Ammon's horn (tissue), 1 donor: ENCODE measurements at regions not wholly inside any gene's neighbourhood (a gene's known extent, or its start where the extent isn't known, plus 50 kb on each side); places are given as distances from the start of the nearest gene placed in this dataset.

ENCODE experiments used
- DNase-seq: peaks from one replicate; pipeline ENCODE4 v3.0.0-alpha.2; 2016; ENCODE audit warnings: low spot score

DNA sequence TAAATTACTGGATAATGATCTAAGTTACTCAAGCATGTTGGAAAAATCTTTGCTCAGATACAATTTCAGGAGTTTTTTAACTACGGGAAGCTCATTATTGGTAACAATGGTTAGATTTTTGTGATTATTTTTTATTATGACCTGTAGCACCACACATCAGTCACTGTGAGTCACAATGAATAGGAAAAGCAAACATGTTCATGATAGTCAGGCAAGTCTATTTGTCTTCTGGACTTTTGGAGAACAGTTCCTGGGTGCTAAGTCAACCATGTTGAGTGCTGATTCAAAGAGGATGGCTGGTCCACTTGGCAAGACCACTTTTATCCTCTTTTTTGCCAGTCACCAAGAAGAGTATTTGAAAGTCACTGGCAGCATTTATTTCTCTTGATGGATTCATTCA, 403.2 kb downstream of the KIF4B start:
- no peak for DNase-seq

DNA sequence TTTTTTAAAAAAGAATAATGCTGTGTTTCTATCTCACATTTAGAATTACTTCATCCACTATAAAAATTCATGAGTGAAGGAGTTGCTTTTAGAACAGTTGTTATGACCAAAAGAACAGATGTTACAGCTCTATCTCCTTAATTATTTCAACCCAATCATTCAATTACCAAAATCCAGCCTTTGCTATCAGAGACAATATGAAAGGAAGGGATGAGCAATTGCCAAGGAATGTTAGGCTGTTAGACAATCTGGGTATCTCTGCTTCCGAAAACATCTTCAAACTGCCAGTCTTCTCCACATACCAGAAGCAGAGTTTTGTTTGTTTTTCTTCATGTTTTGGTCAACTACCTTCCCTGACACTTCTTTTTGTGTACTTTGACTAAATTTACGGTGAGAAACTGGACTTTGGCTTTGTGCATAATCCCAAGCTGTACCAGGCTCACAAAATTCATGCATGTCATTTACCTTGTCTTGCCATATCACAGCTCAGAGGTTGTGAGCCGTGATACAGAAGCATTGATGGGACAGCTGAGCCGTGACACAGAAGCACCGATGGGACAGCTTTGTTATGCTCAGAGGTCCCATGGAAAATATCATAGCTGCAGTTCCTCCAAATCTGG, 405.5 kb downstream of the KIF4B start:
- DNase-seq, result no peak

DNA sequence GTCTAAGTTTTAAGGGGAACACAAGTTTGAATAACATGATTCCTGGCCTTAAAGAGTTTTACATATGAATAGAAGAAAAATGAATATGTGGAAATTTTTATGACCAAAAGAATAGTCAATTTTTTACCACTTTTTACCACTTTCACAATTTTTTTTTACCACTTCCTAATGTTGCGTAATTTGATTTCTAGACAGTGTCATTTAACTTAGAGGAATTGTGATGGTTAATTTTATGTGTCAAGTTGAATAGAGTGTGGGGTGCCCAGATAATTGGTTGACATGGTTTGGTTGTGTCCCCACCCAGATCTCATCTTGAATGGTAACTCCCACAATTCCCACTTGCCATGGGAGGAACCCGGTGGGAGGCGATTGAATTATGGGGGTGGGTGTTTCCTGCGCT, 416.6 kb downstream of the KIF4B start:
- no peak for DNase-seq

DNA sequence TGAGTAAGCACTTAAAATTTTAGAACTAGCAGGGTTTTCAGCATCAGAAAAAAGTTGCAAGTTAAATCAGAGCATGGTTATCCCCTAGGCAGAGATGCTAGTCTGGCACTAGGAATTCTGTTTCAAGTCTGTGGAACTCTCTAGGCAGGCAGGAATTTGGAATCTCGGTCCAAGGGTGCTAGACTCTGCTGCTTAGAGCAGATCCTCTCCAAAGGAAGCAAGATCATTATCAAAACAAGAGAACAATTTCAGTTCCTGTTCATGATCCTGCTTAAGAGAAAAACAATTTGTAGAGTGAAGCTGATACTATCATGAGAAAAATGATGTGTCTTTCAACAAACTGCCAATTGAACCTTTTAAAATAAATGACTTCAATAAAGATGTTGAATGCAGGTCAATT, 420.7 kb downstream of the KIF4B start:
- no peak for DNase-seq

DNA sequence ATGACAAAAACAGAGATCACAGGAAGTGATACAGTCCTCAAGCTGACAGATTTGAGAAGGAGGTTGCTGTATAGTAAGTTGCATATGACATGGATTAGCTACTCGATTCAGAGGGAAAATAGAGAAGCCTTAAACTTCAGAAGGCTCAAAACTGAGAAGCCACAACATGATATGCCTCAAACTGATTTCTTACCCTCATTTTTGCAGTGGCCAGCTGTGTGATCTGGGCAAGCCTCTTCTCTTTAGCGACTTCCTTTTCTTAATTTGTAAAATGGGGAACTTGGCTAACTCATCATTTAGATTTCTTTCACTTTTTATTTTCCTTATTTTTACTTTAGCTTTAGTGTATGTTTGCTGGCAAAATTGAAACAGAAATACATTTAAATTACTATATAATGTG, 421.1 kb downstream of the KIF4B start:
- DNase-seq, result peak; percentile 30

DNA sequence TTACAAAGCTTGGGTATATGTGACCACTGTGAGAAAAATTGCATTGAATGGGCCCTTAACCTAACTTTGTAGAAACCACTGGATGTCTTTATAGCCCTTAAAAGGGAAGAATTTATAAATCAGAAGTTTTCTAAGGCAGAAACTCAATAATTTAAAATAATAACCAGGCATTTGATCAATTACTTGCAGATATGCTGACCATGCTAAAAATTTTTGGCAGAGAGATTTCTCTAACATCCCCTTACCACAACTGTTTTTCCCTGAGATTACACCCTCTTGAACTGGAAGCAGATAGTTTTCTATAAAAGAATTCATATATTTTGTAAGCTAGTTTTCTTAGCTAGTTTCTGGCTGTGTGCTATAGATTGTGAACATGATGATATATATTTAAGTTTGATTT, 428.3 kb downstream of the KIF4B start:
- no peak for DNase-seq

DNA sequence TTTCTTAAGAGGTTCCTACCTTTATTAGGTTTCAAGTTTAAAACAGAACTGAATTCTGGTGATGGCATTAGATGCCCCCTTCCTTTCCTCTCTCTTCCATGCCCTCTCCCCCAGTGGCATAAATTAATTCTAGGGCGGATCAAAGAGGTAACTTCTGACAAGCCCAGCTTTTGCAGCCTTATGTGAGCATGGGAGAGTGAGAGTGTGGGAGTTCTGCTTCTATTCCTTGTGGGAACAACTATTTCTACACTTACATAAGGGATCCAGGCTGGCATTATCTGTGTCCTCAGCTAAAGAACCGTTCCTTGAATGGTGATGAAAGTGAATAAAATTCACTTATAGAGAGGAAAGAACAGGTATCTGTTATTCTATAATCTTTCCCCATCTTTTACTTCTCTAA, 437.6 kb downstream of the KIF4B start:
- DNase-seq, result peak; percentile 17

DNA sequence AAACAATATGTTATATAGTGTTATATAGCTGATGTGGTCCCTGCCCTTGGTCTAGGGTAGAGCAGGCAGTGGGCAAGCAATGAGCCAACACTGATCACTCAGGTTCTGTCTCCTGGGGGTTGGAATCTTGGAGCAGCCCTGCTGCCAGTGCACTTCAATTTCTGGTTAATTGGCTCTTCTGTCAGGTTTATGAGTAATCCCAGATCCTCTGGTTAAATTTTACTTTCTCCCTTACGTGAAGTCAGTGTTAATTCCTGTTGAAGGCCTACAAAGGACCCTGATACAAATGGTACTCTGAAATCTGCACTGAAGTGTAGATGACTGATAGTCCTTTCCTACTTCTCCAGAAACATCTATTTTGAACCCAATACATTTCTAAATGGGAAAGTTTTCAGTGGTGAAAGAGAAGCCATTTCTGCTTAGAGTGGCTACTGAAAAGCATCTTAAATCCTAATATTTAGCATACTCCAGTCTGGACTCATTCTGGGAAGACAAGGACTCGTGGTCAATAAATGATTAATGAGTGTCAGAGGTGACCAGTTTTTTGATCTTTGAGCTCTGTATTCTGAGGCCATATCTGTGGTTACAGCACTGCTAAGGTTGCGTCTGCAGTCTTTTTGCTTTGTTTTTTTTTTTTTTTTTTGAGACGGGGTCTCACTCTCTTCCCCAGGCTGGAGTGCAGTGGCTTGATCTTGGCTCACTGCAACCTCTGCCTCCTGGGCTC, 442.4 kb downstream of the KIF4B start:
- DNase-seq, result no peak

DNA sequence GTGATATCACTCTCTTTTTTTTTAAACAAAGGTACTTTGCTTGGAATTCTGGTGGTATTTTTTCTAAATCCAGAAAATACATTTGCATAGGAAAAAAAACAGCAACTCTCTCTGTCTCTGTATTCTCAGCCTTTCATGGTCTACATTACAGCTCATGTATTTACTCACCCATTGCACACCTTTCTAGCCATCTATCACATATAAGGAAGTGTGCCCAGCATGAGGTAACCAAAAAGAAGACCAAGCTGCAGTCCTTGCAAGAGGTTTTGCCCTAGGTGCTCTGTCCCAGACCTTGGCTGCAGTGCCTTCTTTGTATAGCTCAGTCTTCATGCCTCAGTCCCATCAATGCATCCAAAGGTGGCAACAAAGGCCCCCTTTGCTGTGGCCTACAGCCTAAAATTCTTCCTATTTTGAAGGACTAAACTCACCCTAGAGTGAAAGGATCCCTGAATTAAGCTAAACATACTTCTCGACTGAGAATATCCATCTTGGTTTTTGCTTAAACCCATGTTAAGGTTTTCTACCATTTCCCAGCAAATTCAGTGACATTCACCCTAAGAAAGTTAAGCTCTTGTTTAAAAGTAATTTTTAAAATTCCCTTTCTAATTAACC, 446.4 kb downstream of the KIF4B start:
- DNase-seq, result no peak

DNA sequence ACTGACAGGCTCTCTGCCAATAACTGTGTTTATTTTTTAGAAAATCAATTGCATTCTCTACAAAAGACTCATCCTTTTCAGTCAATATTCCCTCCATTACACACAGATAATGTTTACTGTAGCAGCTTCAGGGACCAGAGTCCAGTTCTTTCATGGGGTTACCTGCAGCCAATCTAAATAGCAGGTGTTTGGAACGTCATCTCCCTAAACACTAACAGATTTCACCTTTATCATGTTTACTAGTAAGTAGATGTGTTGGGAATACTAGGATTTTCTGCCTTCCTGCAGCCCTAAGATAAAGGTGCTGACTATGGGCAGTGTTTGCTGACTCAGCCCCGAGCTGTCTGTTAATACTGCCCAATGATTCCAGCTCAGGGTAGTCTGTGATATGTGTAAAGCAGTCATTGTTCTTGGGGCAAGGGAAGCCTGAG, 447.0 kb downstream of the KIF4B start:
- DNase-seq, result no peak

DNA sequence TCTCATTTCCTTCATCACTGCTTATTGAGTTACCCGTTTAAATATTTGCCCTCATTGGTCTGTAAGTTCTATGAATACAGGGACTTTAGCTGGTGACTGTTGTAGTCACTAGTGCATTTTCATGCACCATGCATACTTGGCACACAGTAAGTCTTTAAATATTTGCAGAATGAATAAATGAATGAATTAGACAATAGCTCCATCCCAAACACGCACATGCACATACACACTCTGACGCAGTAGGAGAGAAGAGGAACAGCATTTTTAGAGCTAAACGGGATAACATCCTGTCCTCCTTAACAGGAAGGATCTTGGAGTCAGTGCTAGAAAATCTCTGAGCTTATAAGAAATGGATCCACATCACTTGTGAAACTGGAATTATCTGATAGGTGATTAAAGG, 447.7 kb downstream of the KIF4B start:
- DNase-seq, result no peak

DNA sequence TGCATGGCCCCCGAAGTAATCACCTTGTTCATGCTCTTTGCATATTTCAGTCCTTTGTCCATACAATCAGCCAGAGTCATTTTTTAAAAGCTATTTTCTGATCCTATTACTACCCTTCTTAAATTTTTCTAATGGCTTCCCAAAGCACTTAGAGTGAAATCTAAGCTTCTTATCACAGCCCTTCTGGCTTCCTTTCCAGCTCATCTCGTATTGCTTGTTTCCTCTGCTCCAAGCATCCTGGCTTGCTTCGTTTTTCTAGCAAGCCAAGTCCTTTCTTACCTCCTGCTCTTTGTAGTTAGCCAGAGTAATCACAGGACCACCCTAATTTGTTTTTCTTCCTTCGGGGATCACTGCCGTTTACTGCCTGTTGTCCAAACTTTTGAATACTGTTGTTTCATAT, 453.3 kb downstream of the KIF4B start:
- no peak for DNase-seq

DNA sequence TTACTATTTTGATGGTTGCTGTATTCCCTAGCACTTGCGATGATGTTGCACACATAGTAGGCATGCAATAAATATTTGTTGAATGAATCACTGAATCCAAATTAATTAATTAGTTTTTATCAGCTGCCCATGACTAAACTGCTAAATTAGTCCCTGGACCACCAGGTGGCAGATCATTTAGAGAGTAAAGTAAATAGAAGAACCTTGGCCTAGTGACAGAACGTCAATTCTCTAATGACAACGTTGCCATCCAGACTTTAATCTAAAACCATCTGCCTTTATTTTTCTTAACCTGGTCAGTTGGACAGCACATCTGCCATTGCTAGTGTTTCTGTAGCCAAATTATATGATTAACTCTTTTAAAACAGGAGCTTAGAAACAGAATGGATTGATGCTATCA, 457.5 kb downstream of the KIF4B start:
- DNase-seq, result no peak

DNA sequence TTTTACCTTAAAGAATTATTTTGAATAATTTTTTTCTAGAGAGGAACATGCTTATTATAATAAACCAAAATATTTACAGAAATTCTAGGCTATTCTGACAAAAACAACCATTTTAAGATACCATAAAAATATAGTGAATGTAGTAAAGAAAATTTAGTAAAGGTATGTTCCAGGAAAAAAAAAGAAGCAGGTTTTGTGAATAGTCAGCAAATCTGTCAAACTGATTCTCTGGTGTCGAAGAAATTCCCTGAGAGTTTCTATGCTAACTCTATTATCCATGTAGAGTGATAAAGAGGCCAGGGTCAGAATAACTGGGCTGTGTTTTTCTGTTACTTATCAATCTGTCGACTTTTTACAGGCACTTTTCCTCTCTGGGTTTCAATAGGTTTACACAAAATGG, 459.2 kb downstream of the KIF4B start:
- no peak for DNase-seq

DNA sequence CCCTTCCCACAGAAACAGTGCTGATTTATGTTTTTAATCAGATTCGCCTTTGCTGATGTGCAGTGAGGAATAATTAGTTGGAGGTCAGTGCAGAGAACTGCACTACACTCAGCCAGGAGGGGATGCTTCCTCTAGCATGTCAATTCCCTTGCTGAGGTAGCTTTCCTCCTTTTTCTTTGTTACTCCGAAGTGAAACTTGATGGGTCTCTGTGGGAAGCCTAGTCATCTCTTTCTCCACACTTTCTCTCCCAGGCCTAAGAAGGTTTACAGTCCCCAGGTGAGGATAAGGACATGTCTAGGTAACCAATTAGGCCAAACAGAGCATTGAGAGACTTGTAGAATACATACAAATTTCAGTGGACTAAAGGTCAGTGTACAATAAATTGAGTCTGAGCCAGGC, 461.8 kb downstream of the KIF4B start:
- DNase-seq, result no peak

DNA sequence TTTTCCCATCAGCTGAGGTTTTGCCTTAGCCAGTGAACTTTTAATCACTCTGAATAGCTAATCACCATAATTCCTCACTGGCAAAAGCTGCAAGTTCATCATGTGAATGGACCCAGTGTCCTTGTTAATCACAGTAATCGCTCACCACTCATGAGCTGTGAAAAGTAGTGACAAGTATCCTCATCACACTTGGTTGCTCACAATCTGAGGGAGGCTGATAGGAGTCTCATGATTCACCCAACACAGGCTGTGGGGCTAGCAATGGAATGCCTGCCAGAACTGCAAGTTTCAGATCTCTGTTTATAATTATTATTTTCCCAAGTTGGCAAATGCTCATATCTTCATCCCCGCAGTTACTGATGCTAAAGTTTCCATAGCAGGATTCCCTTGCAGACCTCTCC, 467.2 kb downstream of the KIF4B start:
- DNase-seq, result peak; percentile 38

DNA sequence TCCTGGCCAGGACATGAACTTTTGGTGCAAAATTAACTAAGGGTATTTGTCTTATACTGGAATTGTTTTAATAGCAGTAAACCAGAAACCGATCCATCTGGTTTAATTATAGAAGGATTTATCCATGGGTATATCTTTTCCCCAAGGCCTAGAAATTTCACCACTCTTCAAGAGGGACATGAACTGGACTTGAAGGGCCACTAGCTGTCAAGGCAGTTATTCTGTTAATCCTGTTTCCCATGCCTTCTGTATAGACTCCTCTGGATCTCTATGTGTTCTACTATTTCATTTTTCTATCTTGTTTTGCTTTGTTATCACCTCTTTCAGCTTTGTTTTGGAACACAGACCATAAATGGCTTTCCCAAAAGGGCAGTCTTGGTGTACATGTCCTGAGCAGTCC, 467.6 kb downstream of the KIF4B start:
- DNase-seq, result no peak

DNA sequence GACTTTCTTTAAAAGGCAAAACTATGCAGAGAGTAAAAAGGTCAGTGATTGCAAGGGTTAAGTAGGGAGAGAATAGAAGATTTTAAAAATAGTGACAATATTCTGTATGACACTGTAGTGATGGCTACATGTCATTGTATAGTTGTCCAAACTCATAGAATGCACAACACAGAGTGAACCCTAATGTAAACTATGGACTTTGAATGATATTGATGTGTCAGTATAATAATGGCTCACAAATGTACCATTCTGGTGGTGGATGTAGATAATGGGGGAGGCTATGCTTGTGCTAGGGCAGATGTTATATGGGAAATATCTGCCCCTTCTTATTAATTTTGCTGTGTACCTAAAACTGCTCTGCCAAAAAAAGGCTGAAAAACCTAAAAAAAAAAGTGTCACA, 468.9 kb downstream of the KIF4B start:
- no peak for DNase-seq

DNA sequence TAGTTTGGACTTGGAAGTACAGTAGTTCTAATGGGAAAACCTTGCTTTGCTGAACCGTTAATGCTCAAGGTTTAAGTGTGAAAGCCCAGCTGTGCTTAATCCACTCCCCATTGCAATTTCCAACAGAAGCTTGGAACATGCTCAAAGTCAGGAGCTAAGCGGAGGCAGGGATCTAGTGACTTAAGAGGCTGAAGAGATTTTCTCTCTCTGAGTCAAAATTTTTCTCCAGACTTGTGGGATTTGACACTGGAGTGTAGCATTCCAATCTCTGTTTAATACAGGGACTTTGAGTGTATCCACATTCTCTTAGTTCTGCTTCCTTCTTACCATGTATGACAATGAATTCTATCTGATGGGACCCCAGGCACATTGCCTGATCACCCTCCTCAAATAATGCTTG, 471.8 kb downstream of the KIF4B start:
- no peak for DNase-seq

DNA sequence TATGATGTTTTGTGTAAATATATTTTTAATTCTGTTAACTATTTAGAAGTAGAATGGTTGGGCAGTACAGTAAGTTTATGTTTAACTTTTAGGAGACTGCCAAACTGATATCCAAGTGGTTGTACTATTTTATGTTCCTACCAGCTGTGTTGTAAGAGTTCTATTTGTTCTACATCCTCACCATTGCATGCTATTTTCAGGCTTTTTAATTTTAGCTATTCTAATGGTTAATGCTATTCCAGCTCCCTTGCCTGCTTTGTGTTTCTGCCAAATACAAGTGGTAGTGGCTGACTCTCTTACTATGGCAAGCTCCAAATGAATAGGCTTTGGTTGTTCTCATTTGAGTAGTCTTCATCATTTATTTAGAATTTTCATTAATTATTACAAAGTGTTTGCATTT, 476.4 kb downstream of the KIF4B start:
- DNase-seq, result no peak

DNA sequence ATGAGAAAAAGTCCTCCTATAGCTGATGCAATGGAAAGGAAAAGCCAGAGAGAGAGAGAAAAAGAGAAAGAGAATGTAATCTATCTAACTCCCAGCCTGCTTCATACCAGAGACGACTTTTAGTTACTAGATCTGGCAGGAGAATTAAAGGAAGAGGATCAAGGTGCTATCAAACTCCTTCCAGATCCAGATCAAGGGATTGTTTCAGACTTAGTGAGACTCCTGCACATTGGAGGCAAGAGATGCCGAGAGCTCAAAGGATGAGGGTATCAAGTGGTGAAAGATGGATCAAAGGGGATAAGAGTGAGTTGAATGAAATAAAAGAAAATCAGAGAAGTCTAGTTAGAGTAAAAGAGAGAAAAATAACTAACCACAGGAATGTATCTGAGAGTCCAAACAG, 478.6 kb downstream of the KIF4B start:
- no peak for DNase-seq

DNA sequence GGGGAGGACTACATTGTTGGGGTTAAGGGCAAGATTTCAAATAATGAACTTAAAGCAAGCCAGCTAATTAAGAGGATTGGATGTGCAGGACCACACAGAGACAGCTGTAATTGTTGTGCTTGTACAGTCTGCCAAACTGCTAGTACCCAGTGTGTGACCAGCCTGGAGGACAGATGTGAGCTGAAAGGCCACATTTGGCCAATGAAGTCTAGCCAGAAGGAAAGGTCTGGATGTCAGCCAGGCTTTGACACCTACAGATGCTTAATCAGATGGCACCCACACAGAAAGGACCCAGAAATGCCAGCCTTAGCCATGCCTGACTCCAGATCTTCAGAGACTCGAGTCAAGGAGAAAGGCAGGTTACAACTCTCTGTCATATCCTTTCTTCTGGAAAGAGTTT, 491.1 kb downstream of the KIF4B start:
- no peak for DNase-seq

DNA sequence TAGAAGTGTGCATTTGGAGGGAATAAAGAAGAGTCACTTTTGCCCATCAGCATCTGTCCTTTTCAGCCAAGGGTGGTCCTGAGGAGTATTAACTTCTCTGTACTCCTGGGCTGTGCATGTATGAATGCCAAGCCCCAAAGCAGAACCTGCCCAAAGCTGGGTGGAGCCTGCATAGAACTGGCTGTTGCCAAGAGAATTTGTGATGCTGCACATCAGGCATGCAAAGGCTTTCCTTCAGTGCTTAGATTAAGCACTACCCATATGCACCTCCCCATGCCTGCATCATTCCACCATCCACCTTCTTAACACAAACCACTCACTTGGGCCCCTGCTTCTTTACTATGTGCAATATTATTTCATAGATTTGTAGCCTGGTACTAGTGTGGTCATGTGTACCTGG, 493.8 kb downstream of the KIF4B start:
- DNase-seq, result no peak

DNA sequence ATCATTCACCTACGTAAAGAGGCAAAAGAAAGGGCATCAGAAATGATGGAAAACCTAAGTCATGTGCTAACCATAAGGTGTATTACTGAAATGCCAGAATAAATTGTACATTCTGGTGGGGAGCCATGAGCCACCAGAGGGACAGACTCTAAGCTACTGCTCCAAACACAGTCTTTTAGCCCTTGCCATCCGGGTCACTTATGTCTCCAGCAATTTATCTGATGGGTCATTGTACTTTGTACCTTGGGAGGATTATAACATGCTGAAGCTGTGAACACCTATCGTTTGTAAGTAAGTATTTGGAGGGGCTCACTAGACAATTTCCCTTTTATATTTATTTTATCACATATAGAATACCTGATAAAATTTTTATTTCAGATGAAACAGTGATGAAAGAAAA, 495.1 kb downstream of the KIF4B start:
- DNase-seq, result no peak
